HepG2 (cell line): ENCODE measurements at regions not wholly inside any gene's neighbourhood (a gene's known extent, or its start where the extent isn't known, plus 50 kb on each side); places are given as distances from the start of the nearest gene placed in this dataset.

Experiments used
- FOXJ3 ChIP-seq: sonication (generic); formaldehyde crosslinking; IDR thresholded peaks from 2 replicates; pipeline ENCODE4 v1.4.0; 2020; ENCODE audit warnings: missing genetic modification reagents, mild to moderate bottlenecking, borderline replicate concordance
- KIAA2018 ChIP-seq: sonication (generic); formaldehyde crosslinking; IDR thresholded peaks from 2 replicates; pipeline ENCODE4 v1.5.0; 2020; ENCODE audit warnings: mild to moderate bottlenecking, missing genetic modification reagents, borderline replicate concordance
- LCORL ChIP-seq, 2 experiments: fragments of 450-650 bp in 1 of 2; sonication (generic) in 1 of 2; formaldehyde crosslinking in 1 of 2; IDR thresholded peaks; 2 replicates each; pipeline versions ENCODE4 v1.5.0 to v1.6.1; 2017 to 2020; ENCODE audit warnings: antibody characterized with exemption in 1 of 2, missing genetic modification reagents in 1 of 2
- MTERF4 ChIP-seq: sonication (generic); formaldehyde crosslinking; IDR thresholded peaks from 2 replicates; pipeline ENCODE4 v1.8.0; 2023; ENCODE audit warnings: mild to moderate bottlenecking, missing genetic modification reagents
- SNRNP70 ChIP-seq: fragments of 200-400 bp; formaldehyde crosslinking; IDR thresholded peaks from 2 replicates; pipeline ENCODE4 v1.6.1; 2017; ENCODE audit warnings: mild to moderate bottlenecking, low read depth, low read length, moderate library complexity
- XBP1 ChIP-seq: sonication (generic); formaldehyde crosslinking; IDR thresholded peaks from 2 replicates; pipeline ENCODE4 v1.5.0; 2020; ENCODE audit warnings: missing genetic modification reagents
- YEATS4 ChIP-seq: sonication (generic); formaldehyde crosslinking; IDR thresholded peaks from 2 replicates; pipeline ENCODE4 v1.4.0; 2020; ENCODE audit warnings: missing genetic modification reagents, borderline replicate concordance
- ZKSCAN5 ChIP-seq: sonication (generic); formaldehyde crosslinking; IDR thresholded peaks from 2 replicates; pipeline ENCODE4 v1.5.1; 2020; ENCODE audit warnings: mild to moderate bottlenecking, missing genetic modification reagents
- ZNF280B ChIP-seq: sonication (generic); formaldehyde crosslinking; IDR thresholded peaks from 2 replicates; pipeline ENCODE4 v1.5.0; 2020; ENCODE audit warnings: missing genetic modification reagents, mild to moderate bottlenecking, borderline replicate concordance
- ZNF687 ChIP-seq: sonication (generic); formaldehyde crosslinking; IDR thresholded peaks from 2 replicates; pipeline ENCODE4 v1.5.1; 2020; ENCODE audit warnings: mild to moderate bottlenecking, missing genetic modification reagents, moderate library complexity
- ZSCAN25 ChIP-seq: sonication (generic); formaldehyde crosslinking; IDR thresholded peaks from 2 replicates; pipeline ENCODE4 v1.8.0; 2022; ENCODE audit warnings: mild to moderate bottlenecking, missing genetic modification reagents

- TF ChIP-seq KIAA2018 (CRISPR knock-in tag) (no peak), ZNF687 (CRISPR knock-in tag) (no peak), LCORL (IDR thresholded peaks at IDR 0.05) (peak; percentile 78), LCORL (CRISPR knock-in tag; IDR thresholded peaks at IDR 0.05) (peak; percentile 97), XBP1 (no peak), ZSCAN25 (CRISPR knock-in tag) (peak; percentile 20; the same call in 1 of the 2 replicates), FOXJ3 (peak; percentile 59; the same call in 1 of the 2 replicates), SNRNP70 (no peak), ZNF280B (CRISPR knock-in tag) (no peak), YEATS4 (CRISPR knock-in tag) (no peak; the same call in 1 of the 2 replicates), MTERF4 (CRISPR knock-in tag) (no peak), ZKSCAN5 (CRISPR knock-in tag) (no peak)
Measured at GRCh38 chr6:37110500-37111461, 59.2 kb upstream of the PIM1 start (continued).
